CD14-positive monocyte (primary cell): ENCODE measurements at regions not wholly inside any gene's neighbourhood (a gene's known extent, or its start where the extent isn't known, plus 50 kb on each side); places are given as distances from the start of the nearest gene placed in this dataset.

Experiments
- DNase-seq, 3 donors: peaks; one replicate each; pipeline ENCODE4 v3.0.0-alpha.2; 2011 to 2022
- H2AFZ ChIP-seq: 2 replicates; pipeline ENCODE4 v1.6.0; 2012; ENCODE audit warnings: mild to moderate bottlenecking, low read depth, low read length, inconsistent platforms; ENCODE audit not compliant: insufficient read depth, poor library complexity, severe bottlenecking
- H3K27ac ChIP-seq, 2 donors: 1 replicate in 1 of 2; 2 replicates in 1 of 2; pipeline ENCODE4 v1.5.1; 2012 to 2013; ENCODE audit warnings: low read length in 2 of 2, control low read depth in 1 of 2, inconsistent platforms in 1 of 2, low read depth in 1 of 2, mild to moderate bottlenecking in 1 of 2
- H3K27me3 ChIP-seq, 2 donors: one replicate each; pipeline versions ENCODE4 v1.6.0 to v1.6.1; 2011 to 2013; ENCODE audit warnings: low read length in 2 of 2; ENCODE audit not compliant: control insufficient read depth in 2 of 2, insufficient read depth in 2 of 2
- H3K36me3 ChIP-seq, 2 donors: replicated peaks in 1 of 2; 1 replicate in 1 of 2; 2 replicates in 1 of 2; pipeline versions ENCODE4 v1.5.1 to v1.6.1; 2012 to 2013; ENCODE audit warnings: low read length in 2 of 2, control low read depth in 1 of 2, inconsistent platforms in 1 of 2, mild to moderate bottlenecking in 1 of 2; ENCODE audit not compliant: insufficient read depth in 2 of 2, control insufficient read depth in 1 of 2
- H3K4me1 ChIP-seq, 2 donors: 1 replicate in 1 of 2; 2 replicates in 1 of 2; pipeline versions ENCODE4 v1.5.1 to v1.6.1; 2012 to 2013; ENCODE audit warnings: low read length in 2 of 2, control low read depth in 1 of 2, inconsistent platforms in 1 of 2, mild to moderate bottlenecking in 1 of 2, moderate library complexity in 1 of 2; ENCODE audit not compliant: insufficient read depth in 2 of 2, control insufficient read depth in 1 of 2
- H3K4me2 ChIP-seq: replicated peaks from 2 replicates; pipeline ENCODE3; 2012; ENCODE audit warnings: low read length, moderate library complexity, mild to moderate bottlenecking; ENCODE audit not compliant: poor library complexity, severe bottlenecking; ENCODE audit errors: extremely low read depth
- H3K4me3 ChIP-seq, 3 experiments: fragments of 200-600 bp in 1 of 3; sonication (generic) in 1 of 3; replicated peaks in 1 of 3; 1 replicate in 2 of 3; 2 replicates in 1 of 3; pipeline ENCODE4 v1.5.1; 2011 to 2013; ENCODE audit warnings: low read length in 3 of 3, mild to moderate bottlenecking in 3 of 3, control low read depth in 2 of 3, low read depth in 2 of 3, inconsistent platforms in 1 of 3, moderate library complexity in 1 of 3
- H3K79me2 ChIP-seq: 2 replicates; pipeline ENCODE4 v1.6.0; 2012; ENCODE audit warnings: mild to moderate bottlenecking, control low read depth, inconsistent platforms, low read length, moderate library complexity; ENCODE audit not compliant: insufficient read depth
- H3K9ac ChIP-seq: 2 replicates; pipeline ENCODE4 v1.6.0; 2017; ENCODE audit warnings: low read length, mild to moderate bottlenecking; ENCODE audit not compliant: insufficient read depth, poor library complexity, severe bottlenecking
- H3K9me3 ChIP-seq, 2 donors: replicated peaks in 1 of 2; 1 replicate in 1 of 2; 2 replicates in 1 of 2; pipeline versions ENCODE4 v1.5.1 to v1.6.1; 2012 to 2013; ENCODE audit warnings: low read length in 2 of 2, control low read depth in 1 of 2; ENCODE audit not compliant: control insufficient read depth in 1 of 2, insufficient read depth in 1 of 2
- H4K20me1 ChIP-seq: 2 replicates; pipeline ENCODE4 v1.6.0; 2012; ENCODE audit warnings: mild to moderate bottlenecking, low read length, control low read depth, moderate library complexity; ENCODE audit not compliant: insufficient read depth
- H3K27ac Mint-ChIP-seq, 7 donors: one replicate each; pipeline ENCODE4 v1.8.0; 2020; ENCODE audit warnings: mild to moderate bottlenecking in 7 of 7, mixed read lengths in 7 of 7, moderate library complexity in 6 of 7, inconsistent platforms in 2 of 7
- H3K27me3 Mint-ChIP-seq, 3 donors: one replicate each; pipeline ENCODE4 v1.8.0; 2021 to 2022; ENCODE audit warnings: low read depth in 3 of 3, mild to moderate bottlenecking in 3 of 3, mixed read lengths in 3 of 3, moderate library complexity in 3 of 3, inconsistent platforms in 1 of 3
- H3K36me3 Mint-ChIP-seq, 2 donors: one replicate each; pipeline ENCODE4 v1.8.0; 2020; ENCODE audit warnings: mixed read lengths in 2 of 2, inconsistent platforms in 1 of 2, mild to moderate bottlenecking in 1 of 2
- H3K4me1 Mint-ChIP-seq: one replicate; pipeline ENCODE4 v1.8.0; 2020; ENCODE audit warnings: mild to moderate bottlenecking, mixed read lengths
- H3K4me3 Mint-ChIP-seq, 2 donors: one replicate each; pipeline ENCODE4 v1.8.0; 2020; ENCODE audit warnings: mild to moderate bottlenecking in 2 of 2, mixed read lengths in 2 of 2, moderate library complexity in 1 of 2
- H3K9me3 Mint-ChIP-seq, 7 donors: one replicate each; pipeline ENCODE4 v1.8.0; 2020 to 2022; ENCODE audit warnings: mixed read lengths in 7 of 7, mild to moderate bottlenecking in 6 of 7, moderate library complexity in 6 of 7, inconsistent platforms in 2 of 7
- CTCF ChIP-seq: fragments of 200-600 bp; IDR thresholded peaks from one replicate; pipeline ENCODE4 v1.8.0; 2022; ENCODE audit warnings: antibody characterized with exemption, mild to moderate bottlenecking
- WGBS: methylation state at CpG from one replicate; pipeline ENCODE4 v1.1.5; 2013; ENCODE audit warnings: missing lambda C conversion rate; ENCODE audit not compliant: insufficient coverage; 5-methylcytosine and 5-hydroxymethylcytosine counted together
- intact Hi-C, 2 donors: fragments of 100-400 bp; cut with micrococcal nuclease; formaldehyde crosslinking; loops; one replicate each; pipeline versions ENCODE4 v1.15.0 to v1.15.1; 2023

GRCh38 chr12:23236066-23236780, 611.3 kb downstream of the ETNK1 start:
- TF ChIP-seq CTCF: no peak
- Mint-ChIP-seq H3K4me1 (no peaks in the 10 kb centered on the region), H3K27me3 (no peaks in the 10 kb centered on the region), H3K36me3 (no peaks in the 10 kb centered on the region), H3K4me3 (no peak overlapping the region), H3K27ac (no peak overlapping the region), H3K9me3 (peaks cover 0 to 7% (median 3%) of the 10 kb centered on the region in 7 donors)
- Histone ChIP-seq H3K36me3 (no peaks in the 10 kb centered on the region), H3K27me3 (no peaks in the 10 kb centered on the region), H3K4me1 (no peaks in the 10 kb centered on the region), H3K4me2 (no peak overlapping the region), H3K4me3 (no peak overlapping the region), H3K9me3 (peaks cover 0 to 3% of the 10 kb centered on the region in 2 donors), H2AFZ (no peak overlapping the region), H3K27ac (no peak overlapping the region), H3K79me2 (no peaks in the 10 kb centered on the region), H3K9ac (no peak overlapping the region), H4K20me1 (no peaks in the 10 kb centered on the region)
- DNase-seq: no peak
- 89% methylated on average over 5 of the region's 7 CpGs for WGBS
- intact Hi-C loops: no loop called here

GRCh38 chr12:23236811-23237210, 611.8 kb downstream of the ETNK1 start:
- H3K36me3 ChIP-seq: no peaks in the 10 kb centered on the region
- no peaks in the 10 kb centered on the region for H3K27me3 Mint-ChIP-seq
- no peak for TF ChIP-seq CTCF
- H3K4me3 Mint-ChIP-seq: no peak overlapping the region
- no peaks in the 10 kb centered on the region for H3K36me3 Mint-ChIP-seq
- H3K79me2 ChIP-seq: no peaks in the 10 kb centered on the region
- H3K9me3 Mint-ChIP-seq: peaks cover 0 to 7% (median 3%) of the 10 kb centered on the region in 7 donors
- H4K20me1 ChIP-seq: no peaks in the 10 kb centered on the region
- no CpG with 5 or more reads among the region's 1 CpG for WGBS
- H3K9ac ChIP-seq: no peak overlapping the region
- no peak overlapping the region for H3K27ac Mint-ChIP-seq
- intact Hi-C loops: no loop called here
- no peak overlapping the region for H3K4me2 ChIP-seq
- H3K4me1 ChIP-seq: no peaks in the 10 kb centered on the region
- H3K27ac ChIP-seq: no peak overlapping the region
- peaks cover 0 to 2% of the 10 kb centered on the region in 2 donors for H3K9me3 ChIP-seq
- H3K4me3 ChIP-seq: no peak overlapping the region
- no peaks in the 10 kb centered on the region for H3K4me1 Mint-ChIP-seq
- no peaks in the 10 kb centered on the region for H3K27me3 ChIP-seq
- no peak overlapping the region for H2AFZ ChIP-seq
- no peak for DNase-seq
